Pancreas (tissue), 10 donors: ENCODE measurements at regions not wholly inside any gene's neighbourhood (a gene's known extent, or its start where the extent isn't known, plus 50 kb on each side); places are given as distances from the start of the nearest gene placed in this dataset.
"Not testable (repeated sequence)": the region's sequence is repeated elsewhere in the genome, so short reads cannot be mapped to it uniquely, and the experiment has no call there.

Experiments
- ATAC-seq, 4 donors: fragments of 200-7000 bp; cut with Tn5 transposase; one replicate each; pipeline versions ENCODE4 v1.8.0 to v1.9.1; 2020; ENCODE audit warnings: mild to moderate bottlenecking in 4 of 4, moderate library complexity in 4 of 4
- DNase-seq, 6 donors: peaks; one replicate each; pipeline ENCODE4 v3.0.0-alpha.2; 2020
- FAIRE-seq: peaks from 2 replicates; lab custom pipeline; 2012; peaks lifted over from hg19 to GRCh38; lab: Jason Lieb, UNC
- H3K27ac ChIP-seq, 4 donors: fragments of 200-600 bp; sonication (generic); 1 replicate in 3 of 4; 2 replicates in 1 of 4; pipeline versions ENCODE4 v1.5.0 to v1.8.0; 2020
- H3K27me3 ChIP-seq, 4 donors: fragments of 200-600 bp; one replicate each; pipeline ENCODE4 v1.8.0; 2021
- H3K36me3 ChIP-seq, 3 donors: fragments of 200-600 bp; sonication (generic) in 1 of 3; one replicate each; pipeline versions ENCODE4 v1.5.0 to v1.8.0; 2020 to 2021
- H3K4me1 ChIP-seq, 3 donors: fragments of 200-600 bp; one replicate each; pipeline ENCODE4 v1.8.0; 2021
- H3K4me3 ChIP-seq, 4 donors: fragments of 200-600 bp; sonication (generic) in 2 of 4; one replicate each; pipeline versions ENCODE4 v1.5.0 to v1.8.0; 2020 to 2021
- H3K9me3 ChIP-seq, 4 donors: fragments of 200-600 bp; one replicate each; pipeline ENCODE4 v1.8.0; 2021
- CTCF ChIP-seq, 4 donors: fragments of 200-600 bp; sonication (generic) in 3 of 4; IDR thresholded peaks; one replicate each; pipeline versions ENCODE4 v1.5.0 to v1.8.0; 2021; ENCODE audit warnings: antibody characterized with exemption in 4 of 4
- WGBS, 2 donors: extraction: QIAGEN DNeasy Blood & Tissue Kit; methylation state at CpG; one replicate each; pipeline ENCODE4 v1.1.7; 2013; 5-methylcytosine and 5-hydroxymethylcytosine counted together
- intact Hi-C, 3 donors: fragments of 100-400 bp; cut with DNase I; formaldehyde crosslinking; loops; one replicate each; pipeline versions ENCODE4 v1.11.1 to v1.14.2; 2022
- donor health status: healthy with polysubstance abuse.
- donor health status: DM: no; HTN: no; CAD: no; lungs with moderate emphysema.
- donor health status: DM: no; HTN: no; CAD: no.
- donor health status: control.
- donor health status: control.
- donor health status: Bipolar disorder and iron deficiency.
- donor health status: DM: yes; HTN: yes; CAD: no.
- donor health status: DM: no; HTN: no; CAD: no.
- donor health status: DM: no; HTN: no; CAD: no.
- donor health status: DM: yes; HTN: yes; CAD: no.

GRCh38 chr6:81933608-81934051 lies 181.1 kb upstream of the TENT5A start:
- Histone ChIP-seq H3K4me1 (peaks cover under 1 to 13% (median 11%) of the 10 kb centered on the region in 3 donors), H3K36me3 (no peaks in the 10 kb centered on the region), H3K4me3 (no peak overlapping the region), H3K9me3 (no peaks in the 10 kb centered on the region), H3K27ac (no peak overlapping the region), H3K27me3 (no peaks in the 10 kb centered on the region)
- TF ChIP-seq CTCF (IDR thresholded peaks at IDR 0.05), result no peak
- intact Hi-C loops, result no loop called here
- ATAC-seq, result peak in 2 of 4 donors; percentile 26 to 33
- no peak for DNase-seq
- 79 to 83% methylated on average over 1 of the region's 1 CpG for WGBS, 2 donors
- no peak for FAIRE-seq

- DNase-seq (no peak), FAIRE-seq (no peak), ATAC-seq (no peak)
- no peak overlapping the region for H3K27ac ChIP-seq
- H3K9me3 ChIP-seq, result no peaks in the 10 kb centered on the region
- no peak overlapping the region for H3K4me3 ChIP-seq
- TF ChIP-seq CTCF (IDR thresholded peaks at IDR 0.05), result no peak
- no peaks in the 10 kb centered on the region for H3K27me3 ChIP-seq
- peaks cover 0 to 11% (median 7%) of the 10 kb centered on the region in 3 donors for H3K4me1 ChIP-seq
- no peaks in the 10 kb centered on the region for H3K36me3 ChIP-seq
- intact Hi-C loops, result no loop called here
- 85 to 93% methylated on average over 3 of the region's 3 CpGs for WGBS, 2 donors
Observed at GRCh38 chr6:81933089-81933488, 180.6 kb upstream of the TENT5A start.

- H3K36me3 ChIP-seq, H3K27ac ChIP-seq, DNase-seq, H3K27me3 ChIP-seq, H3K9me3 ChIP-seq, H3K4me1 ChIP-seq, intact Hi-C loops, H3K4me3 ChIP-seq, ATAC-seq, FAIRE-seq: not testable (repeated sequence)
Observed at GRCh38 chr6:81932448-81932847, 180.0 kb upstream of the TENT5A start.

GRCh38 chr6:81929828-81930227 lies 177.3 kb upstream of the TENT5A start:
- WGBS, 2 donors, result 63 to 64% methylated on average over 3 of the region's 3 CpGs
- intact Hi-C loops, result no loop called here
- Histone ChIP-seq H3K36me3 (no peaks in the 10 kb centered on the region), H3K4me1 (peaks cover 0 to 3% (median 0%) of the 10 kb centered on the region in 3 donors), H3K27ac (no peak overlapping the region), H3K4me3 (no peak overlapping the region), H3K9me3 (no peaks in the 10 kb centered on the region), H3K27me3 (no peaks in the 10 kb centered on the region)
- no peak for FAIRE-seq
- TF ChIP-seq CTCF (IDR thresholded peaks at IDR 0.05), result no peak
- no peak for DNase-seq
- ATAC-seq, result no peak

GRCh38 chr6:81925201-81925600 lies 172.7 kb upstream of the TENT5A start:
- TF ChIP-seq CTCF (IDR thresholded peaks at IDR 0.05), result no peak
- DNase-seq (no peak), FAIRE-seq (no peak), ATAC-seq (no peak)
- WGBS, 2 donors, result 48 to 83% methylated on average over 1 of the region's 1 CpG
- Histone ChIP-seq H3K27me3 (no peaks in the 10 kb centered on the region), H3K9me3 (no peaks in the 10 kb centered on the region), H3K27ac (no peak overlapping the region), H3K4me3 (no peak overlapping the region), H3K4me1 (no peaks in the 10 kb centered on the region), H3K36me3 (no peaks in the 10 kb centered on the region)
- intact Hi-C loops, result no loop called here
